ENCODE measurements at regions not wholly inside any gene's neighbourhood (a gene's known extent, or its start where the extent isn't known, plus 50 kb on each side); places are given as distances from the start of the nearest gene placed in this dataset.

- DNase-seq = no peak
Measured at GRCh38 chr5:88144219-88145001, 124.2 kb downstream of the TMEM161B start.

GRCh38 chr5:88143693-88144218 lies 124.9 kb downstream of the TMEM161B start:
- no peak for DNase-seq

GRCh38 chr5:88142886-88143692 lies 125.6 kb downstream of the TMEM161B start:
- peak; percentile 3 for DNase-seq

GRCh38 chr5:88142636-88142885 lies 126.1 kb downstream of the TMEM161B start:
- DNase-seq = no peak

- peak; percentile 96 for DNase-seq
Measured at GRCh38 chr5:88140856-88141752, 127.5 kb downstream of the TMEM161B start.

- no peak for DNase-seq
Measured at GRCh38 chr5:88140396-88140855, 128.2 kb downstream of the TMEM161B start.

GRCh38 chr5:88130211-88130815 lies 138.3 kb downstream of the TMEM161B start:
- DNase-seq = no peak

GRCh38 chr5:88128813-88129212 lies 139.8 kb downstream of the TMEM161B start:
- DNase-seq = no peak

GRCh38 chr5:88119535-88120125 lies 149.0 kb downstream of the TMEM161B start:
- no peak for DNase-seq

- no peak for DNase-seq
Measured at GRCh38 chr5:88118179-88118578, 150.5 kb downstream of the TMEM161B start.

- DNase-seq = no peak
Measured at GRCh38 chr5:88117546-88117945, 151.1 kb downstream of the TMEM161B start.

GRCh38 chr5:88116396-88116795 lies 152.2 kb downstream of the TMEM161B start:
- DNase-seq = no peak

GRCh38 chr5:88115211-88115610 lies 153.4 kb downstream of the TMEM161B start:
- DNase-seq = no peak

- DNase-seq = no peak
Measured at GRCh38 chr5:88113429-88113828, 155.2 kb downstream of the TMEM161B start.

- no peak for DNase-seq
Measured at GRCh38 chr5:88109818-88110217, 158.8 kb downstream of the TMEM161B start.

GRCh38 chr5:88108490-88109279 lies 160.0 kb downstream of the TMEM161B start:
- no peak for DNase-seq

- no peak for DNase-seq
Measured at GRCh38 chr5:88094906-88095496, 173.6 kb downstream of the TMEM161B start.

GRCh38 chr5:88094403-88094802 lies 174.2 kb downstream of the TMEM161B start:
- no peak for DNase-seq

GRCh38 chr5:88093765-88094164 lies 174.9 kb downstream of the TMEM161B start:
- no peak for DNase-seq

- DNase-seq = no peak
Measured at GRCh38 chr5:88092958-88093605, 175.6 kb downstream of the TMEM161B start.

All from EL (cell line).